ENCODE measurements at regions not wholly inside any gene's neighbourhood (a gene's known extent, or its start where the extent isn't known, plus 50 kb on each side); places are given as distances from the start of the nearest gene placed in this dataset.
"Not testable (repeated sequence)": the region's sequence is repeated elsewhere in the genome, so short reads cannot be mapped to it uniquely, and the experiment has no call there.

- no peaks in the 10 kb centered on the region for H3K79me2 ChIP-seq (ENCODE audit: insufficient read depth)
- peaks cover 9% of the 10 kb centered on the region for H3F3A ChIP-seq (replicated peaks; ENCODE audit: insufficient read depth)
- no peak overlapping the region for H3K4me2 ChIP-seq
- H3K9ac ChIP-seq: no peak overlapping the region
- DNase-seq: peak; percentile 15
- H3K27ac ChIP-seq (ENCODE audit: low read depth in 2 of 2, low read length in 1 of 2): no peak overlapping the region
- H3K9me3 ChIP-seq: no peaks in the 10 kb centered on the region
- H3K27me3 ChIP-seq (ENCODE audit: insufficient read depth): no peaks in the 10 kb centered on the region
- CTCF ChIA-PET: interaction anchor here (0.7 to 1.8 kb wide), 4 partner anchors 12 to 552 kb away, joined by 3 to 6 read pairs (median 4); no protein-coding TSS in a partner anchor
- POLR2A ChIA-PET: no interaction called here
- TF ChIP-seq RCOR1 (IDR thresholded peaks at IDR 0.05; ENCODE audit: low read length) (no peak), SMC3 (IDR thresholded peaks at IDR 0.05; ENCODE audit: low read depth, low read length) (no peak), FOXJ3 (CRISPR knock-in tag; IDR thresholded peaks at IDR 0.05) (no peak), RXRA (IDR thresholded peaks at IDR 0.05; ENCODE audit: borderline replicate concordance, low read depth) (no peak), CTCF (IDR thresholded peaks at IDR 0.05) (no peak), JUND (IDR thresholded peaks at IDR 0.05) (no peak), FOSL2 (IDR thresholded peaks at IDR 0.05; ENCODE audit: borderline replicate concordance, low read depth) (no peak), MEF2A (IDR thresholded peaks at IDR 0.05; ENCODE audit: borderline replicate concordance, low read depth) (no peak), CHD2 (IDR thresholded peaks at IDR 0.05; ENCODE audit: low read length, partially characterized antibody) (no peak), REST (IDR thresholded peaks at IDR 0.05; ENCODE audit: low read depth, low read length) (no peak)
- no peaks in the 10 kb centered on the region for H3K9me2 ChIP-seq
- 73% methylated on average over 6 of the region's 6 CpGs for WGBS (ENCODE audit: low lambda C conversion rate)
- H3K36me3 ChIP-seq (replicated peaks in 1 of 2; ENCODE audit: control insufficient read depth in 1 of 2, insufficient read depth in 2 of 2, low read length in 1 of 2): no peaks in the 10 kb centered on the region
- H3K4me3 ChIP-seq (ENCODE audit: low read depth in 2 of 2, low read length in 1 of 2): no peak overlapping the region
- no peak overlapping the region for H2AFZ ChIP-seq (ENCODE audit: low read depth)
- H3K4me1 ChIP-seq (ENCODE audit: control insufficient read depth in 1 of 2, insufficient read depth in 2 of 2, low read depth in 1 of 2, low read length in 1 of 2): peaks cover 0 to 3% of the 10 kb centered on the region in 2 experiments; a peak in 1 of 4 replicates
- H4K20me1 ChIP-seq (ENCODE audit: insufficient read depth): no peaks in the 10 kb centered on the region
These were observed 137.1 kb upstream of the ZNF618 start for GRCh38 chr9:113738893-113739604.

- POLR2A ChIA-PET; H3K27me3 ChIP-seq (ENCODE audit: insufficient read depth); H3K4me3 ChIP-seq (ENCODE audit: low read depth in 2 of 2, low read length in 1 of 2); H3F3A ChIP-seq (replicated peaks; ENCODE audit: insufficient read depth); H3K9me3 ChIP-seq; H3K79me2 ChIP-seq (ENCODE audit: insufficient read depth); H4K20me1 ChIP-seq (ENCODE audit: insufficient read depth); H3K36me3 ChIP-seq (replicated peaks in 1 of 2; ENCODE audit: control insufficient read depth in 1 of 2, insufficient read depth in 2 of 2, low read length in 1 of 2); H3K4me1 ChIP-seq (ENCODE audit: control insufficient read depth in 1 of 2, insufficient read depth in 2 of 2, low read depth in 1 of 2, low read length in 1 of 2); CTCF ChIA-PET; DNase-seq; H3K9me2 ChIP-seq; H3K27ac ChIP-seq (ENCODE audit: low read depth in 2 of 2, low read length in 1 of 2); H3K9ac ChIP-seq; H2AFZ ChIP-seq (ENCODE audit: low read depth); H3K4me2 ChIP-seq: not testable (repeated sequence)
- 83% methylated on average over 2 of the region's 2 CpGs for WGBS (ENCODE audit: low lambda C conversion rate)
These were observed 136.3 kb upstream of the ZNF618 start for GRCh38 chr9:113739605-113740507.
